Right ventricle myocardium superior (tissue), 1 donor: ENCODE measurements at regions not wholly inside any gene's neighbourhood (a gene's known extent, or its start where the extent isn't known, plus 50 kb on each side); places are given as distances from the start of the nearest gene placed in this dataset.
"Not testable (repeated sequence)": the region's sequence is repeated elsewhere in the genome, so short reads cannot be mapped to it uniquely, and the experiment has no call there.

Experiments
- ATAC-seq: fragments of 200-7000 bp; cut with Tn5 transposase; one replicate; pipeline ENCODE4 v1.9.1; 2020; ENCODE audit warnings: mild to moderate bottlenecking; ENCODE audit not compliant: poor library complexity
- DNase-seq: peaks from one replicate; pipeline ENCODE4 v3.0.0-alpha.2; 2020
- intact Hi-C: fragments of 100-400 bp; cut with DNase I; formaldehyde crosslinking; loops from one replicate; pipeline ENCODE4 v1.11.2; 2022
- donor health status: DM: no; HTN: yes; CAD: no; lungs with severe emphysema.

GRCh38 chr2:66127656-66128055, 307.3 kb upstream of the MEIS1 start:
- no peak for ATAC-seq
- no peak for DNase-seq
- intact Hi-C loops = no loop called here

- ATAC-seq = no peak
- intact Hi-C loops = no loop called here
- no peak for DNase-seq
These were observed 307.9 kb upstream of the MEIS1 start for GRCh38 chr2:66127061-66127460.

- DNase-seq (no peak), ATAC-seq (no peak)
- intact Hi-C loops = no loop called here
These were observed 309.0 kb upstream of the MEIS1 start for GRCh38 chr2:66125951-66126350.

GRCh38 chr2:66122516-66122915, 312.4 kb upstream of the MEIS1 start:
- intact Hi-C loops = no loop called here
- DNase-seq (no peak), ATAC-seq (no peak)

GRCh38 chr2:66121946-66122345, 313.0 kb upstream of the MEIS1 start:
- DNase-seq (no peak), ATAC-seq (no peak)
- intact Hi-C loops = no loop called here

- no peak for ATAC-seq
- DNase-seq = no peak
- intact Hi-C loops = no loop called here
These were observed 320.8 kb upstream of the MEIS1 start for GRCh38 chr2:66113988-66114625.

GRCh38 chr2:66111706-66112105, 323.2 kb upstream of the MEIS1 start:
- intact Hi-C loops = no loop called here
- ATAC-seq (no peak), DNase-seq (no peak)

- no peak for DNase-seq
- intact Hi-C loops = no loop called here
- no peak for ATAC-seq
These were observed 324.3 kb upstream of the MEIS1 start for GRCh38 chr2:66110608-66111007.

GRCh38 chr2:66110086-66110485, 324.8 kb upstream of the MEIS1 start:
- no peak for ATAC-seq
- intact Hi-C loops = no loop called here
- no peak for DNase-seq

GRCh38 chr2:66109419-66109818, 325.5 kb upstream of the MEIS1 start:
- intact Hi-C loops = no loop called here
- ATAC-seq (no peak), DNase-seq (no peak)

- intact Hi-C loops = no loop called here
- DNase-seq = no peak
- no peak for ATAC-seq
These were observed 329.7 kb upstream of the MEIS1 start for GRCh38 chr2:66105066-66105753.

- no peak for DNase-seq
- no peak for ATAC-seq
- intact Hi-C loops = no loop called here
These were observed 331.3 kb upstream of the MEIS1 start for GRCh38 chr2:66103581-66103980.

- DNase-seq (no peak), ATAC-seq (no peak)
- intact Hi-C loops = no loop called here
These were observed 333.7 kb upstream of the MEIS1 start for GRCh38 chr2:66101206-66101605.

GRCh38 chr2:66095820-66096345, 339.0 kb upstream of the MEIS1 start:
- ATAC-seq (no peak), DNase-seq (no peak)
- intact Hi-C loops = no loop called here

- ATAC-seq, intact Hi-C loops, DNase-seq: not testable (repeated sequence)
These were observed 340.2 kb upstream of the MEIS1 start for GRCh38 chr2:66094689-66095088.

- ATAC-seq = no peak
- intact Hi-C loops = no loop called here
- DNase-seq = no peak
These were observed 341.6 kb upstream of the MEIS1 start for GRCh38 chr2:66093371-66093770.

- ATAC-seq (no peak), DNase-seq (no peak)
- intact Hi-C loops = no loop called here
These were observed 349.9 kb upstream of the MEIS1 start for GRCh38 chr2:66084948-66085590.

- DNase-seq (no peak), ATAC-seq (no peak)
- intact Hi-C loops = no loop called here
These were observed 352.3 kb upstream of the MEIS1 start for GRCh38 chr2:66082581-66082980.

- intact Hi-C loops = no loop called here
- ATAC-seq (no peak), DNase-seq (no peak)
These were observed 354.8 kb upstream of the MEIS1 start for GRCh38 chr2:66080127-66080526.

- DNase-seq (no peak), ATAC-seq (no peak)
- intact Hi-C loops = no loop called here
These were observed 361.8 kb upstream of the MEIS1 start for GRCh38 chr2:66073172-66073571.
